GM18502 (cell line): ENCODE measurements at regions not wholly inside any gene's neighbourhood (a gene's known extent, or its start where the extent isn't known, plus 50 kb on each side); places are given as distances from the start of the nearest gene placed in this dataset.

Source experiments
- ATAC-seq: cut with Tn5 transposase; IDR thresholded peaks from one replicate; pipeline ENCODE4 v1.9.1; 2021; ENCODE audit warnings: mild to moderate bottlenecking; ENCODE audit not compliant: unreplicated experiment, poor library complexity

DNA sequence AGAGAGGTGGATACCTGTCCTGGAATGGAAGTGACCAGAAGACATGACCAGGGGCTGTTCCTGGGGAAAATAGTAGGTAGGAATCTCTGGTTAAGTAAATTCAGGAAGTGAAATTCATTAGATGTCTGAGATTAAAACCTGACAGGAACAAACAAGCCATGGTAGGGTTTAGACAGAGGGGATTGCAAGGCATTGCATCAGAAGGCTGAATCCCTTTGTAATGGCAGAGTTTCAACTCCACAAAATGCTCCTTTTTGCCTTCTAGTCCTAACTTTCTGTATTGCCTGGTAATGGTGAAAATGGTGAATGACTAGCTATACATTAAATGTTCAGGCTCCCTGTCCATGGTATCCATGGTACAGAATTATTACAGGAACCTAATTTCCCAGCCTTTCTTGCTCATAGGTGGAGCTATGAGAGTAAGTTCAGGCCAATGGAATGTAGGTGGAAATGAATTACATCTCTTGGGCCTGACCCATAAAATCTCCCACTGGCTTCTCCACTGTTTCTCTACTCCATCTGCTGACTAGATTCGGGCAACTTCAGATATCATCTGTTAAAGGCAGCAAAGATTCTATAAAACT is 113.4 kb upstream of the CNTLN start:
- ATAC-seq = no peak

DNA sequence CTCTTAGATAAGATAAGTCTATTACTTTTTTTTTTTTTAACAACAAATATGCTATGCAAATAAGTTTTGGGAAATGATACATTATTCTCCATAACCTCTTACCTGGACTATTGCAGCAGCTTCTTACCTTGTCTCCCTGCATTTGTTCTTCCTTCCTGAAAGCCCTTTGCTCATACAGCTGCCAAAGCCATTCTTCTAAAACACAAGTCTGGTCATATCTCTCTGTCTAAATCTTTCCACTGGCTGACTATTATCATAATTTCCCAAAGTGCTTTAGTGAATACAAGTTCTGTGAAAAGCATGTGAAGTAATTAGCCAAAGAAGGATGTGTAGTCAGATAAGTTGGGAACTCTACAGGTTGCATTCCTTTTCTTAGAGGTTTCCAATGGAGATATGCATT is 115.4 kb upstream of the CNTLN start:
- no peak for ATAC-seq

DNA sequence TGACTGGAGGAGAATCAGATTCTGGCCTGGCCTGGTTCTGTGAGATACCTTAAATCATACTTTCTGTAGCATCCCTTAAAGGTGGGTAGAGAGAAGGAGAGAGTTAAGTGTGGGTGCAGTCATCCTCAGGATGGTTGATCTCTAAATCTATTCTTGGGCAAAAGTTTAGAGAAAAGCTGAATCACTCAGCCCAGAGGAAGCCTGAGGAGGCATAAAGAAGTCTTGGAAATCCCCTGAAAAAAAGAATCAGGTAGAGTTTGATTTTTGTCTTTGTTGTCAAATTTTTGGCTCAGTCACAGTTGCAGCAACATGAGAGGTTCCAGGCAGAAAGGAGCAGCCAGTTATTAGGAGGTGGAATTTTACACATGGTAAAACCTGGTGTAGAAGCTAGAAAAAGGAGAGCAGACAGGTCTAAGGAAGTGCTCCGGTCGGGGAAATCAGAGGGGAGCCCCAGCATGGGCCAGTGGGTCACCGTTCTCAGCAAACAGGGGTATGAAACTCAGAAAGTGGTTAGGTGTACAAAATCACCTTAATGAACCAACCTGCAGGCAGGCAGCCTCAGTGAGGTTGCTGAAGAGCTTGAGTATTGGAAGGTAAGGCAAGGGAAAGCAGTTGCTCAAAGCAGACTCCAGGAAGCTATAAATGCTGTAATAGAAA is 116.2 kb upstream of the CNTLN start:
- no peak for ATAC-seq

DNA sequence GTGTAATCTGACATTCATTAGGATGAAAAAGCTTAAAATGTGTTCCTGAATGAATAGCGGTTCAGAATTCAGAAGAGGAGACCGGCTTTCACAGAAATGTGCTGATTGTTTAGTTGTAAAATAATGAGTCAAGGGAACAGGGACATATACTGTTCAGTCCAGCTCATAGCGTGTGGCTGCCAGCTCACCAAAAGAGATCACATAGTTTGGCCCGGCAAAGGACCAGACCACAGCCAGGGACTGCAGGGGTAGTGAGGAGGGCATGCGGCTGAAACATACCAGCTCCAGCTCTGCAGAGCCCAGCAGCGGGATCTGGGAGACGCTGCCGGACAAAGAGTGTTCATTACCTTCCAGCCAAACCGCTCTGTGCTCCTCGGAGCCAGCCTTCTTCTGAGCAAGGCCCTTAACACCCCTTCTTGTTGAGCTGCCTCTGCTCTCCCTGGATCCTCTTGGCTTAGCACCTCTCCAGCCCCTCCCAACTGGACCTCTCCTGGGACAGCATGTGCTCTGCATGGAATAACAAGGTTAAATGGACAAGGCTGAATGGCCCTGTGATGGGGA is 116.8 kb upstream of the CNTLN start:
- ATAC-seq = no peak

- no peak for ATAC-seq
Measured at GRCh38 chr9:17013891-17014290, 120.9 kb upstream of the CNTLN start.

GRCh38 chr9:17013010-17013409 is 121.8 kb upstream of the CNTLN start:
- ATAC-seq = no peak

DNA sequence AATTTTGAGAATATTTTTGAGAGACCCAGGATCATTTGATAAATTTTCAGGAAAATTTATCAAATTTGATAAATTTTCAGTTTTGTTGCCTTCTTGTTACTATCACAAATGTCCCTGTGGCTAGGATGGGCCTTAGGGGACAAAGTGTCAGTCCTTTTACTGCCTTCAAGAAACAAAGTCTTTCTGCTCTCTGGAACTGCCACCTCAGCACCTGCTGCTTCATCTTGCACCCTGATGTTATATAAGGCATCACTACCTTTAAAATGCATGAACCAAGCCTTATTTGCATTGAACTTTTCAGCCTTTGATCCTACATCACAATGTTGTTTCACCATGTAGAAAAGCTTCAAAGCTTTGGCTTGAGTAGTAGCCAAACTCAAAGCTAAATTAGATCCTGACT is 123.0 kb upstream of the CNTLN start:
- ATAC-seq = no peak

DNA sequence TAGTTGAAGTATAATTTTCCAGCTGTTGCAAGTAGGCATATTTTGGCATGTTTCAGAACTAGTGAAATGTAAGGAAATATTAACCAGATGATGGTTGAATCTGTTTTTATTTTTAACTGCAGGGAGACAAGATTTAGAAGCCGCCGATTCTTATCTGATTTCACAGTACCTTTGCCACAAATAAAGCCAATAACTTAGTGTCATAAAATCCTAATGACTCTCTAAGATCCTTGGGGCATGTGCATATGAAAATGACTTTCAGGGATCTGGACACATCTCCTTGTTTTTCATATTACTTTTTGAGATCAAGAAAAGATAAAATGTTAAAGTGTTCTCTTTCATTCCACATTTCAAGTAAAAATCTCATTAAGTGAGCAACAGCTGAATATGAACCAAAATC is 125.8 kb upstream of the CNTLN start:
- no peak for ATAC-seq

GRCh38 chr9:17005056-17005823 is 129.6 kb upstream of the CNTLN start:
- peak; percentile 64 for ATAC-seq

DNA sequence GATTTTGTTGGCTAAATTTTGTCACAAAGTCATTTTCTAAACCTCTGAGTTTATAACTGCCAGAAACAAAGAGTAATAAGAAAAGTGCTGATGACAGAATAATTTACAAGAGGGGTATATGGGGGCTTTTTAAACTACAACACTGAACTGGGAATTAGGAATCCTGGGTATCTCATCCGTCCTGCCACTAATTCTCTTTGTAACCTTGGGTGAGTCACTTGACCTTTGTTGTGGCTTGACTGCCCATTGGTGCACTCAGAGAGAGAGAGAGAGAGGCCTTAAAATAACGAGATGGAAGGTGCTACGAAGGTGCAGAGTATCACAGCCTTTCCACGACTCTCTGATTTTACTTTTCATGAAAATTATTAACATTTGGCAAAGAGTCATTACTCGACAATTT is 130.3 kb upstream of the CNTLN start:
- ATAC-seq = no peak

GRCh38 chr9:17003576-17004240 is 131.1 kb upstream of the CNTLN start:
- no peak for ATAC-seq

- ATAC-seq = no peak
Measured at GRCh38 chr9:16996901-16997491, 126.5 kb upstream of the BNC2 start.

- ATAC-seq = no peak
Measured at GRCh38 chr9:16992138-16992537, 121.7 kb upstream of the BNC2 start.

DNA sequence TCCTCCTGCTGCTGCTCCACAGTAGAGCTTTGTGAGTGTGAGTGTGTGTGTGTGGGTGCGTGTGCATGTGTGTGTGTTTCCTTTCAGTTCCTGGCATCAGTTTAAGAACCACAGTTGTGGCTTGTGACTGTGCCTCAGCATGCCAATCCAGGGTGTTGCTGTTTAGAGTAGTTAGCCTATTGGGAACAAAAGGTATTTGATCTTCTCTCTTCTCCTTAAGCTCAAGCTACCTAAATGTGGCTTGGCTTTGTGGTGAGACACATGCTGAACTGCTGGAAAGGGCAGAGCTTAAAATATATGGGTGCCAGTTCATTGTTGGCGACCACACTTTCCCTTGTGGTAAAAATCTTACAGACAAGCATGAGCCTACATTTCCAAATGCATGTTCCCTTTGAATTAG is 116.6 kb upstream of the BNC2 start:
- no peak for ATAC-seq

GRCh38 chr9:16986556-16986955 is 116.1 kb upstream of the BNC2 start:
- ATAC-seq = no peak

DNA sequence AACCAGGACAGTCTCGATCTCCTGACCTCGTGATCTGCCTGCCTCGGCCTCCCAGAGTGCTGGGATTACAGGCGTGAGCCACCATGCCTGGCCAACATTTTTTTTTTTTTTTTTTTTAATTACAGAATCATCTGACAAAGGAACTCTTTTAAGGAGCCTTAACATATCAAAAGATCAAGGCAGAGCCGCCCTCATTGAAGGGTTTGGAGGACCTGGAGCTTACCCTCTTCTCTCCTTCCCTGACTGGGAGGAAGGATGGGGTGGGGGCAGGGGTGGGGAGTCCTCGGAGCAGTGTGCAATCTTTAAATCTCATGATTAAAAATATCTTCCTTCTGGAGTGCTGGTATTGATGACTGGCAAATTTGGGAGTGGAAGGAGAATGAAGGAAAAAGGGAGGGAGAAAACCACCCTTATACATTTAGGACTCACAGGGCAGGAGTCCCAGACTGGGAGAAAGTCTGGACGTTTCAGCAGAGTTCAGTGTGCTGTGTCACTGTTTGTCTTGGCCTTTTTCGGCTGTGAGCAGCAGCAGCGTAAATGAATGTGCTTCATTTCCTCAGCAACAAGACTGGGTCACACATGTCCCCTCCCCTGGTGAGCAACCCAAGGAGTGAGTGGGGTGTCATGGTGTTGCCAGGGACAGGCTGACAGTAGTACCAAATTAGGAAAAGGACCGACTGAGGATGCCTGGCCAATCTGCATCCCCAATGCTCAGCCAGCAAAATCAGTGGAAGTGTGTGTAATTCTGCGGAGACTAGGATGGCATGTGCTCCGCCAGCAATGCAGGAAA is 115.3 kb upstream of the BNC2 start:
- ATAC-seq = no peak

DNA sequence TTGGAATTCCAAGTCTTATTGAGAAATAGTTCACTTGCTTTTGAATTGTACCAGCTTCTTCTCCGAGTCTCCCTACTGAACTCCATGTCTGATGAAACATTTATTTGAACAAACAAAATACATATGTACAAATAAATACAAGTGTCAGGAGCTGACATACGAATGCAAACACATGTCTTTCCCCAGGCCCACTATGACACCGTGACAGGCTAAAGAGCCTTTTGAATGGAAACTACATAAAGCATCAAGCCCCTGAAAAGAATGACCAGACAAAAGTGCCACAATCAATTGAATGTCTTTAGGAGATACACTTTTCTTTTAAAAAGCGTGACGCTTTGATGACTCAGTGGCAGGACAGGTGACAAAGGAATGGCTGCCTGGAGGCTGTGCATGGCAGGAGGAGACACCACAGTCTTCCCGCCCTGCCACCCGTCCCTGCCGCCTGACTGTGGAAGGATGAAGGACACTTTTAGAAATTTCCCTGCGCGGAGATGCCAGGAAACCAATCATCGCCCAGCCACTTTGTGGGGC is 112.4 kb upstream of the BNC2 start:
- ATAC-seq = no peak

GRCh38 chr9:16976427-16976826 is 106.0 kb upstream of the BNC2 start:
- ATAC-seq = no peak

DNA sequence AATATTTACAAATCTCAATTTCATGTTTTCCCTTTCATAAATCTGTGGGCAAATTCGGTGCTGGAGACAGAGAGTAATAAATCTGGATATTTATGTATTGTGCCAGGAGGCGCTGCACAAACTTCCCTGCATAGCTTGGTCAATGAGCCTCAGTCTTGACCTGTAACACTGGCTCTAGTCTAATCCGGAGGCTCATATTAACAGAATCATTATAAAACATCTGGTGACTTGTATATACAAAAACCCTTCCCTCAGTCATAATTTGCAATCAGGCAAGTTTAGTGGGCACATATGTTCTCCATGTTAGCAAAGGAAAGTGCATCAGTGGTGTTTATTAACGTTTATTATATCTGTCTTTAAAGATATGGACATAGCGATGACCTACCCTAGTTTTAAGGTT is 104.0 kb upstream of the BNC2 start:
- no peak for ATAC-seq

DNA sequence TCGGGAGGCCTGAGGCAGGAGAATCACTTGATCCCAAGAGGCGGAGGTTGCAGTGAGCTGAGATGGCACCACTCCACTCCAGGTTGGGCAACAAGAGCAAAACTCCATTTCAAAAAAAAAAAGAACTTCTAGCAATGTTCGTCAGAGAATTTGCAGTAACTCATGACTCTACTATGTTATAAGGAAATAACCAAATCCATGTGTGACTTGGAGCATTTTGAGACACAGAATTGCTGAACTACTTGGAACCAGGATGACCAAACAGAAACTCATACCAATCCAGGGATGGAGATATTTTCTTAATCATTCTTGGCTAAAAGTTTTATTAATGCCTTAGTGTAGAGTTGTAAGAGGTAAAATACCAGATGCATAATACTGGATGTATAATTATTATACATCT is 99.9 kb upstream of the BNC2 start:
- ATAC-seq = no peak
